Uterus (tissue), 3 donors: ENCODE measurements at regions not wholly inside any gene's neighbourhood (a gene's known extent, or its start where the extent isn't known, plus 50 kb on each side); places are given as distances from the start of the nearest gene placed in this dataset.

Experiments used
- DNase-seq, 2 donors: peaks; one replicate each; pipeline ENCODE4 v3.0.0-alpha.2; 2019 to 2020
- H3K27ac ChIP-seq, 2 donors: fragments of 200-600 bp; sonication (generic); 1 replicate in 1 of 2; 2 replicates in 1 of 2; pipeline ENCODE4 v1.5.1; 2016 to 2018
- H3K27me3 ChIP-seq, 2 donors: fragments of 200-600 bp; sonication (generic); one replicate each; pipeline ENCODE4 v1.5.1; 2018 to 2019; ENCODE audit warnings: control low read depth in 1 of 2
- H3K36me3 ChIP-seq, 2 donors: fragments of 200-600 bp; sonication (generic); one replicate each; pipeline ENCODE4 v1.5.1; 2019; ENCODE audit warnings: control low read depth in 1 of 2
- H3K4me1 ChIP-seq, 2 donors: fragments of 200-600 bp; sonication (generic); one replicate each; pipeline ENCODE4 v1.5.1; 2018 to 2019; ENCODE audit warnings: control low read depth in 1 of 2
- H3K4me3 ChIP-seq, 2 donors: fragments of 200-600 bp; sonication (generic); 1 replicate in 1 of 2; 2 replicates in 1 of 2; pipeline ENCODE4 v1.5.1; 2018 to 2019; ENCODE audit warnings: mild to moderate bottlenecking in 1 of 2
- H3K9me3 ChIP-seq, 2 donors: fragments of 200-600 bp; sonication (generic); one replicate each; pipeline ENCODE4 v1.5.1; 2019; ENCODE audit warnings: control low read depth in 1 of 2
- CTCF ChIP-seq, 4 experiments: fragments of 200-600 bp in 2 of 4; fragments of 450-650 bp in 2 of 4; sonication (generic) in 2 of 4; IDR thresholded peaks; one replicate each; pipeline ENCODE4 v1.5.1; 2016 to 2019; ENCODE audit warnings: antibody characterized with exemption in 4 of 4, mild to moderate bottlenecking in 2 of 4, moderate library complexity in 1 of 4
- POLR2A ChIP-seq, 2 donors: fragments of 450-650 bp; IDR thresholded peaks; one replicate each; pipeline ENCODE4 v1.6.1; 2016; ENCODE audit warnings: antibody characterized with exemption in 2 of 2, mild to moderate bottlenecking in 1 of 2, moderate library complexity in 1 of 2
- intact Hi-C: fragments of 100-400 bp; cut with DNase I; formaldehyde crosslinking; loops from one replicate; pipeline ENCODE4 v1.15.1; 2023; ENCODE audit warnings: low total_unique reads
- donor health status: DM: yes; HTN: yes; CAD: no.

- H3K36me3 ChIP-seq: no peaks in the 10 kb centered on the region
- H3K4me3 ChIP-seq: no peak overlapping the region
- intact Hi-C loops: no loop called here
- no peaks in the 10 kb centered on the region for H3K4me1 ChIP-seq
- H3K9me3 ChIP-seq: no peaks in the 10 kb centered on the region
- TF ChIP-seq CTCF (IDR thresholded peaks at IDR 0.05) (no peak), POLR2A (IDR thresholded peaks at IDR 0.05) (no peak)
- H3K27ac ChIP-seq: no peak overlapping the region
- peak in 1 of 2 donors; percentile 20 for DNase-seq
- no peaks in the 10 kb centered on the region for H3K27me3 ChIP-seq
These were observed 88.5 kb upstream of the ADRA2C start for GRCh38 chr4:3677748-3678070.

DNA sequence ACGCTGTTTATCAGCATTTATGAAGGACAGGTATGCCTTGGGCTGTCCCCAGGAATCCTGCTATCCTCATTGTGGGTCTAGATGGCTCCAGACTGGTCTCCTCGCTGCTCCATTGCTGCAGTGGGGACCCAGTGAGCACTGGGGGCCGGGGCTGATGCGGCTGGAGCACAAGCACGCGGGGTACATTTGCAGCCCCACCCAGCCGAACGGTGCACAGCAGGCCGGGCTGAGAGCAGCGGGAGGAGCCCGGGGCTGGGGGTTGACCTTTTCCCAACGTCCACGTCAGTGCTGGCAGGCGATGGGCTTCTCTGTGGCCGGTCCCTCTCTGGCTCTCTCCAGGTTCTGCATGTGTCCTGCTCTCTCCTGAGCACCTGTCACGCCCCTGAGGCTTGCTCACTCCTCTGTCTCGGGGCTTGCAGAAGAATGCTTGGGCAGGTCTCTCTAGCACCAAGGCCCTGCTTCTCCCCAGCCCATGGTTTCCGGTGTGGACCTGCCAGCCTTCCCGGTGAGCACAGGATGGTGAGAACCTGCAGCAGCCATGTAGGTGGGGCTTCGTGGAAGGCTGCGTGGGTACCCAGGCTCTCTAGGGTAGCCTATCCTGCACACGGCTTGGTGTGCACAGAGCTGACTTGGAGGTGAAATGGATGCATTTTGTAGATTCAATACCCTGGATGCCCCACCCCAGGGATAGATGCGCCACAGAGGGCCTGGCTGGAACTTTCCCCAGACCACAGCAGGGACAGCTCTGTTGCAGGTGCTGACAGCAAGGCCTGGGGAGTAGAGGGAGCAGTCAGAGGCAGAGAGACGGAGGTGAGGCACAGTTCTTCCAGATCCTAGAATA is 89.1 kb upstream of the ADRA2C start:
- DNase-seq: peak in 1 of 2 donors; percentile 12
- no peak overlapping the region for H3K27ac ChIP-seq
- intact Hi-C loops: no loop called here
- TF ChIP-seq CTCF (IDR thresholded peaks at IDR 0.05): no peak
- no peak for TF ChIP-seq POLR2A (IDR thresholded peaks at IDR 0.05)
- H3K4me3 ChIP-seq: no peak overlapping the region
- H3K9me3 ChIP-seq: no peaks in the 10 kb centered on the region
- H3K27me3 ChIP-seq: no peaks in the 10 kb centered on the region
- H3K36me3 ChIP-seq: no peaks in the 10 kb centered on the region
- H3K4me1 ChIP-seq: no peaks in the 10 kb centered on the region

DNA sequence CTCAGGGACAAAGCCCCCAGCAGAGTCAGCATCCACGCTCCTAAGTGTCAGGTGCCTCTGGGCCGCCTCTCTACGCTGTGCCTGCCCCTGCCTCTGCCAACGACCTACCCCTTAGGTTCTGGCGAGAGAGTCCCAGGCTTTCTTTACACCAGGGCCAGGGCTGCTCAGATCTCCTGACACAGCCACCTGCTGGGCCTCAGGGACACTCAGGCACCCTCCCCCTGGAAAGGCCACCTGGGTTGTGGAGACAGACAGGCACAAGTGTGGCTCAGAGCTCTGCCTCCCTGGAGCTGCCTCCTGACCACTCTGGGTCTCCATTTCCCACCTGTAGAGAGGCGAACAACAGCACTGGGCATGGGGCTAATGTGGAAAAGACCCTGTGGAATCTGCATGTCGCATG is 90.0 kb upstream of the ADRA2C start:
- TF ChIP-seq CTCF (IDR thresholded peaks at IDR 0.05) (no peak), POLR2A (IDR thresholded peaks at IDR 0.05) (no peak)
- Histone ChIP-seq H3K4me1 (no peaks in the 10 kb centered on the region), H3K36me3 (no peaks in the 10 kb centered on the region), H3K9me3 (no peaks in the 10 kb centered on the region), H3K4me3 (no peak overlapping the region), H3K27me3 (no peaks in the 10 kb centered on the region), H3K27ac (no peak overlapping the region)
- intact Hi-C loops: no loop called here
- DNase-seq: peak in 1 of 2 donors; percentile 10

DNA sequence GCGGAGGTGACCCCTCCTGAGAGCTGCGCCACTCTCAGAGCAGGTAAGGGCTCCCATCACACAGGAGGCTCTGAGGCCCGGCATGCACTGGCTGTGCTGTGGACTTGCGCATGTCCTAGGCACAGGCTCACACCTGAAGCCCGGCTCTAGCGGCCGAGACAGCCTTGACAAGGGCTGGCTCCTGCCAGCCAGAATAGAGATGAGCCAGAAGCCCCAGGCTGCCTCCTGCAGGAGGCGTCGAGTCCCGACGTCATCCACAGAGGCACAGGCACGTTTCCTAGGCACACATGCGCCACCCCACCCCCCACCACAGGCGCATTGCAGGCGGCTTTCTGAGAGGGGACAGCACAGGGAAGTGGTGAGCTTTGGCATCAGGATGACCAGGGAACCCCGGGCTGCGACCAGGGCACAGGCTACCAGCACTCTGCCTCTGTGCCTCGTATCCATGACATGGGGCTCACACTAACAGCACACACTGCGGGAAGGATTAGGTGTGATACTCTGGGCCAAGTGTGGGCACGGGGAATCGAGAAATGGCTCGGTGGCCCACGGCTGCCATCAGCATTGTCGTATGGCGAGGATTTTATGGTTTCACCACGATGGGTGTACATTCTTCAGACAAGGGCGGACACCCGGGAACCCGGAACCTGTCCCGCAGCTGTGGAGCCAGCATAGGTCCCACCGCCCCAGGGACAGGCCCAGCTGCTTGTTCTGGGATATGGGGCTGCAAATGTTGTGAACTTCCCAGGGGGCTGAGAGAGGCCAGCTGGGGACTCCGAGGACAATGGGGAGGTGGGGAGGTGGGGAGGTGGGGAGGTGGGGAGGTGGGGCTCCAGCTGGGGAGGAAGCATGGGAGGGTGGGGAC is 90.7 kb upstream of the ADRA2C start:
- H3K4me1 ChIP-seq: no peaks in the 10 kb centered on the region
- intact Hi-C loops: no loop called here
- peak overlapping the region in 1 of 2 donors; percentile 29 for H3K27ac ChIP-seq
- H3K27me3 ChIP-seq: no peaks in the 10 kb centered on the region
- peak in 1 of 2 donors; percentile 11 for DNase-seq
- no peaks in the 10 kb centered on the region for H3K9me3 ChIP-seq
- H3K4me3 ChIP-seq: no peak overlapping the region
- H3K36me3 ChIP-seq: no peaks in the 10 kb centered on the region
- no peak for TF ChIP-seq CTCF (IDR thresholded peaks at IDR 0.05)

DNA sequence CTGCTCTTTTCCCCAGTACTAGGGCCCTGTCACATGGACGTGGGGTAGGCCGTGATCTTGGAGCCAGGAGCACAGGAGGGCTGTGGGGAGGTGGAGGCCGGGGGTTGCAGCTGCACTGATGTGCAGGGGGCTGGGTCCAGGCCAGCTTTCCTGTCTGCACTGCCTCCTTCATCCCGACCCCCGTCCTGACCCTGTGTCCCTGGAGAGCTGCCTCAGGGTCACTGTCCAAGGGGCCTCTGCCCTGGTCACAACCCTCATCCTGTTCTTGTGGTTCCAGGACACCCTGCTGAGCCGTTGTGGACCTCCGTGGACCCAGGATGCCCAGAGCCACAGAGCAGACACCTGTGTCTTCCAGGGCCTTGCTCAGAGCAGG is 91.7 kb upstream of the ADRA2C start:
- intact Hi-C loops: no loop called here
- Histone ChIP-seq H3K4me1 (no peaks in the 10 kb centered on the region), H3K27ac (peak overlapping the region in 1 of 2 donors; percentile 34), H3K9me3 (no peaks in the 10 kb centered on the region), H3K4me3 (no peak overlapping the region), H3K27me3 (no peaks in the 10 kb centered on the region), H3K36me3 (no peaks in the 10 kb centered on the region)
- no peak for TF ChIP-seq CTCF (IDR thresholded peaks at IDR 0.05)
- peak in 1 of 2 donors; percentile 48 for DNase-seq
